OCI-LY7 (cell line): ENCODE measurements at regions not wholly inside any gene's neighbourhood (a gene's known extent, or its start where the extent isn't known, plus 50 kb on each side); places are given as distances from the start of the nearest gene placed in this dataset.

Experiments
- BruUV-seq: library from RNA; stranded (reverse); fragments of 400-500 nt; replicated peaks from 2 replicates; lab custom pipeline; 2021; lab: Mats Ljungman, UMichigan
- CTCF ChIA-PET: fragments of 300-600 bp; sonication (Branson Sonifier 250); formaldehyde crosslinking; loops from one replicate; lab custom pipeline; 2022; ENCODE audit warnings: antibody characterized with exemption; ENCODE audit not compliant: unreplicated experiment; lab: Charles Lee
- POLR2A ChIA-PET: fragments of 300-600 bp; sonication (Branson Sonifier 250); formaldehyde crosslinking; loops from one replicate; lab custom pipeline; 2022; ENCODE audit warnings: antibody characterized with exemption; lab: Charles Lee
- DNase-seq: peaks from one replicate; pipeline ENCODE4 v3.0.0-alpha.2; 2015; ENCODE audit warnings: low spot score
- H2AFZ ChIP-seq: fragments of 200-600 bp; sonication (generic), shearing (Covaris generic); 2 replicates; pipeline ENCODE4 v1.6.1; 2014; ENCODE audit warnings: mild to moderate bottlenecking, antibody characterized with exemption, low read length, moderate library complexity
- H3K27ac ChIP-seq: fragments of 200-600 bp; sonication (generic); 2 replicates; pipeline ENCODE4 v1.5.1; 2014; ENCODE audit warnings: mixed run types, low read depth, mild to moderate bottlenecking, moderate library complexity, low read length, inconsistent platforms; ENCODE audit not compliant: poor library complexity, severe bottlenecking
- H3K36me3 ChIP-seq: fragments of 200-600 bp; sonication (generic); 2 replicates; pipeline ENCODE4 v1.6.1; 2014; ENCODE audit warnings: mild to moderate bottlenecking, antibody characterized with exemption, low read length, moderate library complexity, mixed read lengths; ENCODE audit not compliant: insufficient read depth
- H3K4me1 ChIP-seq: fragments of 200-600 bp; sonication (generic); 2 replicates; pipeline ENCODE4 v1.5.1; 2014; ENCODE audit warnings: mild to moderate bottlenecking, low read length; ENCODE audit not compliant: insufficient read depth, poor library complexity, severe bottlenecking
- H3K4me2 ChIP-seq: fragments of 200-600 bp; sonication (generic); 2 replicates; pipeline ENCODE4 v1.6.1; 2014; ENCODE audit warnings: mild to moderate bottlenecking, low read length
- H3K4me3 ChIP-seq: fragments of 200-600 bp; sonication (generic); 2 replicates; pipeline ENCODE4 v1.5.1; 2014; ENCODE audit warnings: mild to moderate bottlenecking, low read depth, low read length; ENCODE audit not compliant: poor library complexity, severe bottlenecking
- H3K79me2 ChIP-seq: fragments of 200-600 bp; sonication (generic); 2 replicates; pipeline ENCODE4 v1.6.1; 2016; ENCODE audit warnings: low read depth, mild to moderate bottlenecking, low read length, moderate library complexity, mixed read lengths; ENCODE audit not compliant: insufficient read depth
- H3K9me2 ChIP-seq: fragments of 200-600 bp; sonication (generic); 2 replicates; pipeline ENCODE4 v1.6.1; 2016; ENCODE audit warnings: mild to moderate bottlenecking, low read length, mixed read lengths; ENCODE audit not compliant: insufficient read depth
- H3K9me3 ChIP-seq: fragments of 200-600 bp; sonication (generic); 2 replicates; pipeline ENCODE4 v1.6.1; 2014; ENCODE audit warnings: mild to moderate bottlenecking, mixed run types, low read length, mixed read lengths
- H4K20me1 ChIP-seq: fragments of 200-600 bp; sonication (generic); 2 replicates; pipeline ENCODE4 v1.6.1; 2014; ENCODE audit warnings: mild to moderate bottlenecking, antibody characterized with exemption, low read length, moderate library complexity, mixed read lengths; ENCODE audit not compliant: insufficient read depth
- EZH2phosphoT487 ChIP-seq: fragments of 200-600 bp; sonication (generic); IDR thresholded peaks from 2 replicates; pipeline ENCODE4 v1.6.1; 2018; ENCODE audit warnings: low read depth, borderline replicate concordance, mild to moderate bottlenecking, mixed run types, antibody characterized with exemption, low read length, moderate library complexity, mixed read lengths
- intact Hi-C: fragments of 100-400 bp; cut with micrococcal nuclease; formaldehyde crosslinking; loops from one replicate; pipeline ENCODE4 v1.10.0; 2022; ENCODE audit not compliant: unreplicated experiment
- TF ChIP-seq, protein P1 (sequence below): fragments of 200-600 bp; sonication (generic); conservative IDR thresholded peaks from 2 replicates; pipeline ENCODE4 v1.5.1; 2014; ENCODE audit warnings: mild to moderate bottlenecking, antibody characterized with exemption, low read length, moderate library complexity, mixed read lengths

DNA sequence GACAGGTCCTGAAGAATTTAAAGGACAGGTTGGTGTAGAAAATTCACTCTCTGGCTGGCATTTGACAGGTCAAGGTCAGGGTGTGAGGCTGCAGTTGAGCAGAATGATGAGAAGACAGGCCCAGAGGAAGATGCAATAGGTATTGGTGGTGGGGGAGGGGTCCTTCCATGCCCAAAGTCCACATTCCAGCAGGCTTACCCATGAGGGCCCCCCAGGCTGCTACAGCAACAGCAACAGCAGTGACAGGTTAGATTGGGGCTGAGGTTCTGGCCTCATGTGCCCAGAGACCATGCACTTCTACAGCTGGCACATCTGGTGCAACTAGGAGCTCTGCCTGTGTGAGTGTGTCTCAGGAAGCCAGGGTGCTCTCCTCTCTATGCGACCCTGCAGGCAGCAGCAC is 223.5 kb upstream of the GHITM start:
- BruUV-seq, result no TSS peak
- Histone ChIP-seq H3K27ac (no peak overlapping the region), H4K20me1 (no peaks in the 10 kb centered on the region), H3K79me2 (no peaks in the 10 kb centered on the region), H3K4me3 (no peak overlapping the region), H3K9me3 (no peaks in the 10 kb centered on the region), H2AFZ (no peak overlapping the region), H3K4me1 (no peaks in the 10 kb centered on the region), H3K9me2 (no peaks in the 10 kb centered on the region), H3K4me2 (no peak overlapping the region), H3K36me3 (no peaks in the 10 kb centered on the region)
- ChIA-PET POLR2A (no interaction called here), CTCF (no interaction called here)
- intact Hi-C loops, result no loop called here
- TF ChIP-seq, protein P1, sequence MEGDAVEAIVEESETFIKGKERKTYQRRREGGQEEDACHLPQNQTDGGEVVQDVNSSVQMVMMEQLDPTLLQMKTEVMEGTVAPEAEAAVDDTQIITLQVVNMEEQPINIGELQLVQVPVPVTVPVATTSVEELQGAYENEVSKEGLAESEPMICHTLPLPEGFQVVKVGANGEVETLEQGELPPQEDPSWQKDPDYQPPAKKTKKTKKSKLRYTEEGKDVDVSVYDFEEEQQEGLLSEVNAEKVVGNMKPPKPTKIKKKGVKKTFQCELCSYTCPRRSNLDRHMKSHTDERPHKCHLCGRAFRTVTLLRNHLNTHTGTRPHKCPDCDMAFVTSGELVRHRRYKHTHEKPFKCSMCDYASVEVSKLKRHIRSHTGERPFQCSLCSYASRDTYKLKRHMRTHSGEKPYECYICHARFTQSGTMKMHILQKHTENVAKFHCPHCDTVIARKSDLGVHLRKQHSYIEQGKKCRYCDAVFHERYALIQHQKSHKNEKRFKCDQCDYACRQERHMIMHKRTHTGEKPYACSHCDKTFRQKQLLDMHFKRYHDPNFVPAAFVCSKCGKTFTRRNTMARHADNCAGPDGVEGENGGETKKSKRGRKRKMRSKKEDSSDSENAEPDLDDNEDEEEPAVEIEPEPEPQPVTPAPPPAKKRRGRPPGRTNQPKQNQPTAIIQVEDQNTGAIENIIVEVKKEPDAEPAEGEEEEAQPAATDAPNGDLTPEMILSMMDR, result no peak
- TF ChIP-seq EZH2phosphoT487, result no peak
- DNase-seq, result no peak

DNA sequence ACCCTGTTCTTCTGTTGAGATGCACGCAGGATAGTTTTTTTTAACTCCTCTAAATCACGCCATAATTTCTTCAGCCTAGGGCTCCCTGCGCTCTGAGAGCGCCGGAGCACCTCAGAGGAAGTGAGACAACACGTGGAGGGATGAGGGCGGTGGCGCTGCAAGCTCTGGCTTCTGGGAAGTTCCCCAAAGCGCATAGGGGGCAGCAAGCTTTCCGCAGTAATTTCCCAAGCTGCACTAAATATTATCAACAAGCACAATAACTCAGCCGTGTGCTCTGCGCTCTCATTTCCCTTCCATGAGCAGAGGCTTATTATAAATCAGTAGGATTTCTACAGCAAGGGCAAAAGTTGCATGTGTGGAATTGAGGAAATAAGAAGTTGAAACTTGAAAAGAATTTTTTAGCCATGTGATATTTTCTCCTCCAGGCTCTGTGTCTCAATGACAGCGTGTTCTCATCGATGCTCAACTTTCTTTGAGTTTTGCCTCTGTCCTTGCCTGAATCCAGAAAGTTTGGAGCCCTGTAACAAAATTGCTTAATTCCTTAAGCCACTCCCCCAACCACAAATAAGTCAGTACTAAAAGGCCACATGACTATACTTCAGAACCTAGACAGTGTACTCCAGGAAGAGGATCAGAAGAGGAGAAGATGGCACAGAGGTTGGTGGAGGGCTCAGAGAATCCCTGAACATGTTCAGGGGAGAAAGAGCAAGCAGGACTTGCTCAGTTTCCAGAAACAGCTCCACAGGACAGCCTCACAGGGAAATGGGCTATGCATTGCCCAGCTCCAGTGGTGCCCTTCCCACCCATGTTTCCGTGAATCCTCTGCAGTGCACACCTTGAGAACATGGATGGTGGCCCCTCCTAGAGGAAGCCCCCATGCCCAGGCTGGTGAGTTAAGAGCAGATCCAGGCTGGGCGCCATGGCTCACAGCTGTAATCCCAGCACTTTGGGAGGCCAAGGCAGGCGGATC is 221.5 kb upstream of the GHITM start:
- Histone ChIP-seq H2AFZ (no peak overlapping the region), H3K27ac (no peak overlapping the region), H3K4me1 (no peaks in the 10 kb centered on the region), H3K36me3 (no peaks in the 10 kb centered on the region), H3K9me2 (no peaks in the 10 kb centered on the region), H3K9me3 (no peaks in the 10 kb centered on the region), H3K4me3 (no peak overlapping the region), H3K4me2 (no peak overlapping the region), H3K79me2 (no peaks in the 10 kb centered on the region), H4K20me1 (no peaks in the 10 kb centered on the region)
- TF ChIP-seq, protein P1, result peak; percentile 63
- TF ChIP-seq EZH2phosphoT487, result no peak
- ChIA-PET CTCF (no interaction called here), POLR2A (interaction anchor here (1.2 kb wide), 1 partner anchor 9 kb away, joined by 3 read pairs; no protein-coding TSS in a partner anchor)
- peak; percentile 14 for DNase-seq
- intact Hi-C loops, result no loop called here
- no TSS peak for BruUV-seq

DNA sequence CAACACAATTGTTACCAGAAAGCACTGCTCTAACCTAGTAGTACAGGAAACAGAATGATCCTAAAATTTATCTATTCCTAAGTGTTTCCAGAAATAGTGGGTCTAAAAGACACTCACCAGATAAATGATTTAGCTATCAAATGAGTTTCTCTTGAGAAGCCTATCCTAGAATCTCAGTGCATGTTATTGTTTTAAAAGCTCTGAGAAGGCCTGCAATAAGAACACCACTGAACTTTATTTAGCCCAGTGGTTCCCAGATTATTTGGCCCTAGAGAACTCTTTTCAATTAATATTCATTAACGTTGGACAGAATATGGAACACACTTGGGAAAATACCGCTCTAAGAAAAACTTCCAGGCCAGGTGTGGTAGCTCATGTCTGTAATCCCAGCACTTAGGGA is 220.1 kb upstream of the GHITM start:
- CTCF ChIA-PET, result no interaction called here
- intact Hi-C loops, result no loop called here
- H3K79me2 ChIP-seq, result no peaks in the 10 kb centered on the region
- H3K27ac ChIP-seq, result no peak overlapping the region
- no peaks in the 10 kb centered on the region for H3K4me1 ChIP-seq
- POLR2A ChIA-PET, result interaction anchor here (0.7 to 1.1 kb wide), 2 partner anchors 47 to 92 kb away, joined by 3 to 5 read pairs; no protein-coding TSS in a partner anchor
- H3K9me2 ChIP-seq, result no peaks in the 10 kb centered on the region
- no peak overlapping the region for H3K4me2 ChIP-seq
- no peaks in the 10 kb centered on the region for H3K9me3 ChIP-seq
- no peak for TF ChIP-seq EZH2phosphoT487
- TF ChIP-seq, protein P1, result no peak
- no peaks in the 10 kb centered on the region for H4K20me1 ChIP-seq
- H2AFZ ChIP-seq, result no peak overlapping the region
- H3K4me3 ChIP-seq, result no peak overlapping the region
- no TSS peak for BruUV-seq
- H3K36me3 ChIP-seq, result no peaks in the 10 kb centered on the region
- no peak for DNase-seq
